Ishikawa (cell line): ENCODE measurements at regions not wholly inside any gene's neighbourhood (a gene's known extent, or its start where the extent isn't known, plus 50 kb on each side); places are given as distances from the start of the nearest gene placed in this dataset.

Source experiments
- CEBPB ChIP-seq: IDR thresholded peaks from 2 replicates; pipeline ENCODE4 v1.6.1; 2012
- CREB1 ChIP-seq: IDR thresholded peaks from 2 replicates; pipeline ENCODE4 v1.6.1; 2012; ENCODE audit warnings: low read depth
- EGR1 ChIP-seq: IDR thresholded peaks from 2 replicates; pipeline ENCODE4 v1.6.1; 2012
- EP300 ChIP-seq: IDR thresholded peaks from 2 replicates; pipeline ENCODE4 v1.6.1; 2012; ENCODE audit warnings: borderline replicate concordance
- MAX ChIP-seq: IDR thresholded peaks from 2 replicates; pipeline ENCODE4 v1.6.1; 2012
- RAD21 ChIP-seq: IDR thresholded peaks from 2 replicates; pipeline ENCODE4 v1.6.1; 2012; ENCODE audit warnings: low read depth
- REST ChIP-seq: IDR thresholded peaks from 2 replicates; pipeline ENCODE4 v1.6.1; 2012; ENCODE audit warnings: low read depth, mild to moderate bottlenecking
- TAF1 ChIP-seq: IDR thresholded peaks from 2 replicates; pipeline ENCODE4 v1.6.1; 2012; ENCODE audit warnings: low read depth, mild to moderate bottlenecking
- TCF12 ChIP-seq: IDR thresholded peaks from 2 replicates; pipeline ENCODE4 v1.6.1; 2012; ENCODE audit warnings: low read depth
- USF1 ChIP-seq: IDR thresholded peaks from 2 replicates; pipeline ENCODE4 v1.6.1; 2012
- YY1 ChIP-seq: IDR thresholded peaks from 2 replicates; pipeline ENCODE4 v1.6.1; 2012; ENCODE audit warnings: low read depth

- TF ChIP-seq TAF1 (no peak), MAX (no peak), EGR1 (no peak), RAD21 (no peak), REST (no peak), USF1 (no peak), TCF12 (no peak), EP300 (no peak), CREB1 (no peak), CEBPB (no peak), YY1 (no peak)
These were observed 145.1 kb upstream of the C14orf180 start for GRCh38 chr14:104434214-104435076.
